ENCODE measurements at regions not wholly inside any gene's neighbourhood (a gene's known extent, or its start where the extent isn't known, plus 50 kb on each side); places are given as distances from the start of the nearest gene placed in this dataset.
"Not testable (repeated sequence)": the region's sequence is repeated elsewhere in the genome, so short reads cannot be mapped to it uniquely, and the experiment has no call there.

GRCh38 chr3:135645541-135645940 is 320.0 kb upstream of the PPP2R3A start:
- FAIRE-seq: no peak

GRCh38 chr3:135646873-135647272 is 318.7 kb upstream of the PPP2R3A start:
- no peak for FAIRE-seq

GRCh38 chr3:135649361-135649760 is 316.2 kb upstream of the PPP2R3A start:
- no peak for FAIRE-seq

- no peak for FAIRE-seq
Measured at GRCh38 chr3:135650309-135650708, 315.2 kb upstream of the PPP2R3A start.

- no peak for FAIRE-seq
Measured at GRCh38 chr3:135652388-135652787, 313.1 kb upstream of the PPP2R3A start.

GRCh38 chr3:135655328-135655727 is 310.2 kb upstream of the PPP2R3A start:
- no peak for FAIRE-seq

- not testable (repeated sequence) for FAIRE-seq
Measured at GRCh38 chr3:135658451-135658850, 307.1 kb upstream of the PPP2R3A start.

- no peak for FAIRE-seq
Measured at GRCh38 chr3:135667061-135667460, 298.5 kb upstream of the PPP2R3A start.

GRCh38 chr3:135674508-135674907 is 291.0 kb upstream of the PPP2R3A start:
- no peak for FAIRE-seq

- no peak for FAIRE-seq
Measured at GRCh38 chr3:135678386-135678785, 287.1 kb upstream of the PPP2R3A start.

- no peak for FAIRE-seq
Measured at GRCh38 chr3:135688003-135688402, 277.5 kb upstream of the PPP2R3A start.

- no peak for FAIRE-seq
Measured at GRCh38 chr3:135690664-135691063, 274.9 kb upstream of the PPP2R3A start.

- FAIRE-seq: no peak
Measured at GRCh38 chr3:135691240-135691639, 274.3 kb upstream of the PPP2R3A start.

- no peak for FAIRE-seq
Measured at GRCh38 chr3:135694142-135694541, 271.4 kb upstream of the PPP2R3A start.

- FAIRE-seq: no peak
Measured at GRCh38 chr3:135699741-135700140, 265.8 kb upstream of the PPP2R3A start.

- no peak for FAIRE-seq
Measured at GRCh38 chr3:135706758-135707375, 258.7 kb upstream of the PPP2R3A start.

GRCh38 chr3:135719449-135719848 is 246.1 kb upstream of the PPP2R3A start:
- no peak for FAIRE-seq

GRCh38 chr3:135728007-135728721 is 237.4 kb upstream of the PPP2R3A start:
- FAIRE-seq: no peak

GRCh38 chr3:135731546-135731945 is 234.0 kb upstream of the PPP2R3A start:
- no peak for FAIRE-seq

GRCh38 chr3:135736740-135737139 is 228.8 kb upstream of the PPP2R3A start:
- FAIRE-seq: no peak

- no peak for FAIRE-seq
Measured at GRCh38 chr3:135739779-135740178, 225.7 kb upstream of the PPP2R3A start.

- FAIRE-seq: no peak
Measured at GRCh38 chr3:135740211-135740610, 225.3 kb upstream of the PPP2R3A start.

- FAIRE-seq: no peak
Measured at GRCh38 chr3:135740751-135741150, 224.8 kb upstream of the PPP2R3A start.

- no peak for FAIRE-seq
Measured at GRCh38 chr3:135751991-135752390, 213.5 kb upstream of the PPP2R3A start.

GRCh38 chr3:135752851-135753250 is 212.7 kb upstream of the PPP2R3A start:
- FAIRE-seq: no peak
